GM19193 (cell line): ENCODE measurements at regions not wholly inside any gene's neighbourhood (a gene's known extent, or its start where the extent isn't known, plus 50 kb on each side); places are given as distances from the start of the nearest gene placed in this dataset.

Source experiments
- POLR2A ChIP-seq: IDR thresholded peaks from 4 replicates; pipeline ENCODE4 v1.6.1; 2011; ENCODE audit not compliant: insufficient read depth, insufficient read length; ENCODE audit errors: extremely low read depth

- no peak for TF ChIP-seq POLR2A
Measured at GRCh38 chr3:177812492-177812891, 615.2 kb upstream of the TBL1XR1 start.

- TF ChIP-seq POLR2A, result no peak
Measured at GRCh38 chr3:177813322-177813721, 616.0 kb upstream of the TBL1XR1 start.

GRCh38 chr3:177816667-177817208, 619.5 kb upstream of the TBL1XR1 start:
- no peak for TF ChIP-seq POLR2A

- no peak for TF ChIP-seq POLR2A
Measured at GRCh38 chr3:177817751-177818150, 620.5 kb upstream of the TBL1XR1 start.

GRCh38 chr3:177818712-177819240, 621.5 kb upstream of the TBL1XR1 start:
- TF ChIP-seq POLR2A, result no peak

GRCh38 chr3:177820683-177821316, 623.5 kb upstream of the TBL1XR1 start:
- no peak for TF ChIP-seq POLR2A

GRCh38 chr3:177822681-177823096, 625.4 kb upstream of the TBL1XR1 start:
- no peak for TF ChIP-seq POLR2A

GRCh38 chr3:177823701-177824189, 626.5 kb upstream of the TBL1XR1 start:
- no peak for TF ChIP-seq POLR2A

GRCh38 chr3:177824190-177824786, 627.0 kb upstream of the TBL1XR1 start:
- no peak for TF ChIP-seq POLR2A

GRCh38 chr3:177824841-177825240, 627.6 kb upstream of the TBL1XR1 start:
- no peak for TF ChIP-seq POLR2A

- no peak for TF ChIP-seq POLR2A
Measured at GRCh38 chr3:177826253-177826652, 629.0 kb upstream of the TBL1XR1 start.

GRCh38 chr3:177827511-177828207, 630.4 kb upstream of the TBL1XR1 start:
- no peak for TF ChIP-seq POLR2A

- no peak for TF ChIP-seq POLR2A
Measured at GRCh38 chr3:177828208-177828565, 630.9 kb upstream of the TBL1XR1 start.

GRCh38 chr3:177830411-177830849, 633.1 kb upstream of the TBL1XR1 start:
- TF ChIP-seq POLR2A, result no peak

- TF ChIP-seq POLR2A, result no peak
Measured at GRCh38 chr3:177831361-177831760, 634.1 kb upstream of the TBL1XR1 start.
